Upper lobe of left lung (tissue), 4 donors: ENCODE measurements at regions not wholly inside any gene's neighbourhood (a gene's known extent, or its start where the extent isn't known, plus 50 kb on each side); places are given as distances from the start of the nearest gene placed in this dataset.

Source experiments
- CTCF ChIP-seq, 6 experiments: fragments of 450-650 bp in 4 of 6; fragments of 200-600 bp in 2 of 6; sonication (generic) in 2 of 6; IDR thresholded peaks; one replicate each; pipeline ENCODE4 v1.5.1; 2016 to 2019; ENCODE audit warnings: antibody characterized with exemption in 6 of 6
- EP300 ChIP-seq, 4 donors: sonication (generic); formaldehyde crosslinking; IDR thresholded peaks; one replicate each; pipeline ENCODE4 v1.5.1; 2017; ENCODE audit warnings: antibody characterized with exemption in 4 of 4, control low read depth in 2 of 4
- POLR2A ChIP-seq, 4 donors: fragments of 450-650 bp; IDR thresholded peaks; one replicate each; pipeline ENCODE4 v1.5.1; 2016 to 2017; ENCODE audit warnings: antibody characterized with exemption in 4 of 4, mild to moderate bottlenecking in 2 of 4
- POLR2AphosphoS5 ChIP-seq, 2 donors: sonication (generic); formaldehyde crosslinking; IDR thresholded peaks; one replicate each; pipeline ENCODE4 v1.5.1; 2017; ENCODE audit warnings: antibody characterized with exemption in 2 of 2

- TF ChIP-seq CTCF (IDR thresholded peaks at IDR 0.05) (no peak), POLR2AphosphoS5 (IDR thresholded peaks at IDR 0.05) (no peak), POLR2A (IDR thresholded peaks at IDR 0.05) (no peak), EP300 (IDR thresholded peaks at IDR 0.05) (no peak)
Observed at GRCh38 chr10:16231176-16231575, 205.6 kb upstream of the PTER start.
